ENCODE measurements at regions not wholly inside any gene's neighbourhood (a gene's known extent, or its start where the extent isn't known, plus 50 kb on each side); places are given as distances from the start of the nearest gene placed in this dataset.

DNA sequence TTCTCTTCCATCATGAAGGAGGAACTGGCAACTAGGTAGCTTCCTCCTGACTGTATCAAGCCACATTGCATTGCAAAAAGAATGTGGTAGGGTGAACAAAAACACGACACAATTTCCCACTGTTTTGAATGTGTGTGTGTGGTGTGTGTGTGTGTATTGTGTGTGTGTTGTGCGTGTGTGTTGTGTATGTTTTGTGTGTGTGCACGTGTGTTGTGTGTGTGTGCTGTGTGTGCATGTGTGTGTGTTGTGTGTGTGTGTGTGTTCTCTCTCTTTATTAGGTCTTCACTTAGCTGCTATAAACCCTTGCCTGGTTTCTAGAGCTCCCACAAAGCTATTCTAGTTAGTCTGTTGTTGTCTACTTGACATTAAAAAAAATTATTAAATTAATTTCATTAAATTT is 550.0 kb upstream of the GYPC start:
- peaks cover 4% of the 10 kb centered on the region for H3K27me3 Mint-ChIP-seq (ENCODE audit: low read depth)
- peaks cover 55% of the 10 kb centered on the region for H3K9me3 Mint-ChIP-seq
- ChIA-PET POLR2A (no interaction called here), CTCF (no interaction called here)
- TF ChIP-seq, protein P1, sequence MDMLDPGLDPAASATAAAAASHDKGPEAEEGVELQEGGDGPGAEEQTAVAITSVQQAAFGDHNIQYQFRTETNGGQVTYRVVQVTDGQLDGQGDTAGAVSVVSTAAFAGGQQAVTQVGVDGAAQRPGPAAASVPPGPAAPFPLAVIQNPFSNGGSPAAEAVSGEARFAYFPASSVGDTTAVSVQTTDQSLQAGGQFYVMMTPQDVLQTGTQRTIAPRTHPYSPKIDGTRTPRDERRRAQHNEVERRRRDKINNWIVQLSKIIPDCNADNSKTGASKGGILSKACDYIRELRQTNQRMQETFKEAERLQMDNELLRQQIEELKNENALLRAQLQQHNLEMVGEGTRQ (CRISPR knock-in tag; IDR thresholded peaks at IDR 0.05): no peak
- no peak for TF ChIP-seq TP53 (CRISPR knock-in tag; IDR thresholded peaks at IDR 0.05)
- TF ChIP-seq SMAD4 (CRISPR knock-in tag; IDR thresholded peaks at IDR 0.05): no peak
- TF ChIP-seq FOXK1 (CRISPR knock-in tag; IDR thresholded peaks at IDR 0.05): no peak
- TF ChIP-seq, protein P2, sequence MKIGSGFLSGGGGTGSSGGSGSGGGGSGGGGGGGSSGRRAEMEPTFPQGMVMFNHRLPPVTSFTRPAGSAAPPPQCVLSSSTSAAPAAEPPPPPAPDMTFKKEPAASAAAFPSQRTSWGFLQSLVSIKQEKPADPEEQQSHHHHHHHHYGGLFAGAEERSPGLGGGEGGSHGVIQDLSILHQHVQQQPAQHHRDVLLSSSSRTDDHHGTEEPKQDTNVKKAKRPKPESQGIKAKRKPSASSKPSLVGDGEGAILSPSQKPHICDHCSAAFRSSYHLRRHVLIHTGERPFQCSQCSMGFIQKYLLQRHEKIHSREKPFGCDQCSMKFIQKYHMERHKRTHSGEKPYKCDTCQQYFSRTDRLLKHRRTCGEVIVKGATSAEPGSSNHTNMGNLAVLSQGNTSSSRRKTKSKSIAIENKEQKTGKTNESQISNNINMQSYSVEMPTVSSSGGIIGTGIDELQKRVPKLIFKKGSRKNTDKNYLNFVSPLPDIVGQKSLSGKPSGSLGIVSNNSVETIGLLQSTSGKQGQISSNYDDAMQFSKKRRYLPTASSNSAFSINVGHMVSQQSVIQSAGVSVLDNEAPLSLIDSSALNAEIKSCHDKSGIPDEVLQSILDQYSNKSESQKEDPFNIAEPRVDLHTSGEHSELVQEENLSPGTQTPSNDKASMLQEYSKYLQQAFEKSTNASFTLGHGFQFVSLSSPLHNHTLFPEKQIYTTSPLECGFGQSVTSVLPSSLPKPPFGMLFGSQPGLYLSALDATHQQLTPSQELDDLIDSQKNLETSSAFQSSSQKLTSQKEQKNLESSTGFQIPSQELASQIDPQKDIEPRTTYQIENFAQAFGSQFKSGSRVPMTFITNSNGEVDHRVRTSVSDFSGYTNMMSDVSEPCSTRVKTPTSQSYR (CRISPR knock-in tag; IDR thresholded peaks at IDR 0.05): no peak
- TF ChIP-seq SP1 (CRISPR knock-in tag; conservative IDR thresholded peaks at IDR 0.05): no peak
- TF ChIP-seq, protein P3, sequence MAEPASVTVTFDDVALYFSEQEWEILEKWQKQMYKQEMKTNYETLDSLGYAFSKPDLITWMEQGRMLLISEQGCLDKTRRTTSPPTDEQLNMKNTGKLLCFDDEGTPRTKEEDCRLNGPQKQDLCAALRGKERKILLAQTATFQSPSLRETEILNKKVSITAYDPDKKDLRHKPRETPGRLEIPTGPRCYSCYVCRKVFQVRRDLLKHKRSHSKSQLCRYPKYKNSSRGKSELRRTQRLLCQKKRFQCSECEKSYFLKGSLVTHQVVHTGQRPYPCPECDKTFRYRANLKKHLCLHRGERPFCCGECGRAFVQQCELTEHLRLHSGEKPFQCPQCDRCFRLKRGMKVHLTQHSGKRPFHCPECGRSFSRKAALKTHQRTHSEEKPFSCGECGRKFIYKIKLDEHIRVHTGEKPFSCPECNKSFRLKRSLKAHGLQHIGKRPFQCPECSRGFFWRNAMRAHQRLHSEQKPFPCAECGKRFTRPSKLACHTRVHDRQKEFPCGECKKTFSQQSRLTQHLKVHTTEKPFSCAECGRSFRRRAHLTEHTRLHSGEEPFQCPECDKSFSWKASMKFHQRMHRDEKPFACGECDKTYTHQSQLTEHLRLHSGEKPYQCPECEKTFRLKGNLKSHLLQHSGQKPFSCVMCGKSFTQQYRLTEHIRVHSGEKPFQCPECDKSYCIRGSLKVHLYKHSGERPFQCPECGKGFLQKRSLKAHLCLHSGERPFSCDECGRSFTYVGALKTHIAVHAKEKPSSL (CRISPR knock-in tag; conservative IDR thresholded peaks at IDR 0.05): no peak
- no peak for TF ChIP-seq ZNF138 (CRISPR knock-in tag; conservative IDR thresholded peaks at IDR 0.05)
- TF ChIP-seq, protein P4, sequence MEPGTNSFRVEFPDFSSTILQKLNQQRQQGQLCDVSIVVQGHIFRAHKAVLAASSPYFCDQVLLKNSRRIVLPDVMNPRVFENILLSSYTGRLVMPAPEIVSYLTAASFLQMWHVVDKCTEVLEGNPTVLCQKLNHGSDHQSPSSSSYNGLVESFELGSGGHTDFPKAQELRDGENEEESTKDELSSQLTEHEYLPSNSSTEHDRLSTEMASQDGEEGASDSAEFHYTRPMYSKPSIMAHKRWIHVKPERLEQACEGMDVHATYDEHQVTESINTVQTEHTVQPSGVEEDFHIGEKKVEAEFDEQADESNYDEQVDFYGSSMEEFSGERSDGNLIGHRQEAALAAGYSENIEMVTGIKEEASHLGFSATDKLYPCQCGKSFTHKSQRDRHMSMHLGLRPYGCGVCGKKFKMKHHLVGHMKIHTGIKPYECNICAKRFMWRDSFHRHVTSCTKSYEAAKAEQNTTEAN (CRISPR knock-in tag; IDR thresholded peaks at IDR 0.05): no peak
- no peak for TF ChIP-seq RORB (CRISPR knock-in tag; IDR thresholded peaks at IDR 0.05)
- TF ChIP-seq, protein P5, sequence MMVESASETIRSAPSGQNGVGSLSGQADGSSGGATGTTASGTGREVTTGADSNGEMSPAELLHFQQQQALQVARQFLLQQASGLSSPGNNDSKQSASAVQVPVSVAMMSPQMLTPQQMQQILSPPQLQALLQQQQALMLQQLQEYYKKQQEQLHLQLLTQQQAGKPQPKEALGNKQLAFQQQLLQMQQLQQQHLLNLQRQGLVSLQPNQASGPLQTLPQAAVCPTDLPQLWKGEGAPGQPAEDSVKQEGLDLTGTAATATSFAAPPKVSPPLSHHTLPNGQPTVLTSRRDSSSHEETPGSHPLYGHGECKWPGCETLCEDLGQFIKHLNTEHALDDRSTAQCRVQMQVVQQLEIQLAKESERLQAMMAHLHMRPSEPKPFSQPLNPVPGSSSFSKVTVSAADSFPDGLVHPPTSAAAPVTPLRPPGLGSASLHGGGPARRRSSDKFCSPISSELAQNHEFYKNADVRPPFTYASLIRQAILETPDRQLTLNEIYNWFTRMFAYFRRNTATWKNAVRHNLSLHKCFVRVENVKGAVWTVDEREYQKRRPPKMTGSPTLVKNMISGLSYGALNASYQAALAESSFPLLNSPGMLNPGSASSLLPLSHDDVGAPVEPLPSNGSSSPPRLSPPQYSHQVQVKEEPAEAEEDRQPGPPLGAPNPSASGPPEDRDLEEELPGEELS (CRISPR knock-in tag; IDR thresholded peaks at IDR 0.05): no peak
- no peak for TF ChIP-seq ZNF232 (CRISPR knock-in tag; IDR thresholded peaks at IDR 0.05)
- TF ChIP-seq, protein P6, sequence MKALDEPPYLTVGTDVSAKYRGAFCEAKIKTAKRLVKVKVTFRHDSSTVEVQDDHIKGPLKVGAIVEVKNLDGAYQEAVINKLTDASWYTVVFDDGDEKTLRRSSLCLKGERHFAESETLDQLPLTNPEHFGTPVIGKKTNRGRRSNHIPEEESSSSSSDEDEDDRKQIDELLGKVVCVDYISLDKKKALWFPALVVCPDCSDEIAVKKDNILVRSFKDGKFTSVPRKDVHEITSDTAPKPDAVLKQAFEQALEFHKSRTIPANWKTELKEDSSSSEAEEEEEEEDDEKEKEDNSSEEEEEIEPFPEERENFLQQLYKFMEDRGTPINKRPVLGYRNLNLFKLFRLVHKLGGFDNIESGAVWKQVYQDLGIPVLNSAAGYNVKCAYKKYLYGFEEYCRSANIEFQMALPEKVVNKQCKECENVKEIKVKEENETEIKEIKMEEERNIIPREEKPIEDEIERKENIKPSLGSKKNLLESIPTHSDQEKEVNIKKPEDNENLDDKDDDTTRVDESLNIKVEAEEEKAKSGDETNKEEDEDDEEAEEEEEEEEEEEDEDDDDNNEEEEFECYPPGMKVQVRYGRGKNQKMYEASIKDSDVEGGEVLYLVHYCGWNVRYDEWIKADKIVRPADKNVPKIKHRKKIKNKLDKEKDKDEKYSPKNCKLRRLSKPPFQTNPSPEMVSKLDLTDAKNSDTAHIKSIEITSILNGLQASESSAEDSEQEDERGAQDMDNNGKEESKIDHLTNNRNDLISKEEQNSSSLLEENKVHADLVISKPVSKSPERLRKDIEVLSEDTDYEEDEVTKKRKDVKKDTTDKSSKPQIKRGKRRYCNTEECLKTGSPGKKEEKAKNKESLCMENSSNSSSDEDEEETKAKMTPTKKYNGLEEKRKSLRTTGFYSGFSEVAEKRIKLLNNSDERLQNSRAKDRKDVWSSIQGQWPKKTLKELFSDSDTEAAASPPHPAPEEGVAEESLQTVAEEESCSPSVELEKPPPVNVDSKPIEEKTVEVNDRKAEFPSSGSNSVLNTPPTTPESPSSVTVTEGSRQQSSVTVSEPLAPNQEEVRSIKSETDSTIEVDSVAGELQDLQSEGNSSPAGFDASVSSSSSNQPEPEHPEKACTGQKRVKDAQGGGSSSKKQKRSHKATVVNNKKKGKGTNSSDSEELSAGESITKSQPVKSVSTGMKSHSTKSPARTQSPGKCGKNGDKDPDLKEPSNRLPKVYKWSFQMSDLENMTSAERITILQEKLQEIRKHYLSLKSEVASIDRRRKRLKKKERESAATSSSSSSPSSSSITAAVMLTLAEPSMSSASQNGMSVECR (CRISPR knock-in tag; IDR thresholded peaks at IDR 0.05; ENCODE audit: borderline replicate concordance): no peak
- TF ChIP-seq, protein P7, sequence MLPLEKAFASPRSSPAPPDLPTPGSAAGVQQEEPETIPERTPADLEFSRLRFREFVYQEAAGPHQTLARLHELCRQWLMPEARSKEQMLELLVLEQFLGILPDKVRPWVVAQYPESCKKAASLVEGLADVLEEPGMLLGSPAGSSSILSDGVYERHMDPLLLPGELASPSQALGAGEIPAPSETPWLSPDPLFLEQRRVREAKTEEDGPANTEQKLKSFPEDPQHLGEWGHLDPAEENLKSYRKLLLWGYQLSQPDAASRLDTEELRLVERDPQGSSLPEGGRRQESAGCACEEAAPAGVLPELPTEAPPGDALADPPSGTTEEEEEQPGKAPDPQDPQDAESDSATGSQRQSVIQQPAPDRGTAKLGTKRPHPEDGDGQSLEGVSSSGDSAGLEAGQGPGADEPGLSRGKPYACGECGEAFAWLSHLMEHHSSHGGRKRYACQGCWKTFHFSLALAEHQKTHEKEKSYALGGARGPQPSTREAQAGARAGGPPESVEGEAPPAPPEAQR (CRISPR knock-in tag; IDR thresholded peaks at IDR 0.05): no peak
- peaks cover 39% of the 10 kb centered on the region for H3K36me3 Mint-ChIP-seq
- ATAC-seq (no peak), DNase-seq (ENCODE audit: low spot score) (no peak)
- no peaks in the 10 kb centered on the region for H3K4me1 Mint-ChIP-seq
- H3K4me3 Mint-ChIP-seq: no peak overlapping the region
- H3K27ac Mint-ChIP-seq: no peak overlapping the region

All from WTC11 (cell line).